BLaER1 (cell line): ENCODE measurements at regions not wholly inside any gene's neighbourhood (a gene's known extent, or its start where the extent isn't known, plus 50 kb on each side); places are given as distances from the start of the nearest gene placed in this dataset.
"Not testable (repeated sequence)": the region's sequence is repeated elsewhere in the genome, so short reads cannot be mapped to it uniquely, and the experiment has no call there.

Experiments
- H3K27ac ChIP-seq: shearing (Covaris generic); formaldehyde crosslinking; 2 replicates; pipeline ENCODE4 v1.8.1; 2022
- H3K27me3 ChIP-seq: shearing (Covaris generic); formaldehyde crosslinking; 2 replicates; pipeline ENCODE4 v1.8.1; 2022
- H3K36me3 ChIP-seq: shearing (Covaris generic); formaldehyde crosslinking; 2 replicates; pipeline ENCODE4 v1.8.1; 2022
- H3K4me1 ChIP-seq: shearing (Covaris generic); formaldehyde crosslinking; 2 replicates; pipeline ENCODE4 v1.8.1; 2022
- H3K4me2 ChIP-seq: shearing (Covaris generic); formaldehyde crosslinking; 2 replicates; pipeline ENCODE4 v1.8.1; 2022
- H3K4me3 ChIP-seq: shearing (Covaris generic); formaldehyde crosslinking; 2 replicates; pipeline ENCODE4 v1.8.1; 2022
- H3K9ac ChIP-seq: shearing (Covaris generic); formaldehyde crosslinking; 2 replicates; pipeline ENCODE4 v1.8.1; 2022
- H3K9me3 ChIP-seq: shearing (Covaris generic); formaldehyde crosslinking; 2 replicates; pipeline ENCODE4 v1.8.1; 2022
- H4K20me1 ChIP-seq: shearing (Covaris generic); formaldehyde crosslinking; 2 replicates; pipeline ENCODE4 v1.8.1; 2022
- Cebpa-rat ChIP-seq: shearing (Covaris generic); IDR thresholded peaks from 2 replicates; pipeline ENCODE4 v1.8.1; 2022

DNA sequence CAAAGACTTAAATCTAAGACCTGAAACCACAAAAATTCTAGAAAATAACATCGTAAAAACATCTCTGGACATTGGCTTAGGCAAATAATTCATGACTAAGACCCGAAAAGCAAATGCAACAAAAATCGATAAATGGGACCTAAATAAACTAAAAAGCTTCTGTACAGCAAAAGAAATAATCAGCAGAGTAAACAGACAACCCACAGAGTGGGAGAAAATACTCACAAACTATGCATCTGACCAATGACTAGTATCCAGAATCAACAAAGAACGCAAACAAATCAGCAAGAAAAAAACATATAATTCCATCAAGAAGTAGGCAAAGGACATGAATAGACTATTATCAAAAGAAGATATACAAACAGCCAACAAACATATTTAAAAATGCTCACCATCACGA is 749.4 kb downstream of the PLOD2 start:
- Histone ChIP-seq H4K20me1 (no peaks in the 10 kb centered on the region), H3K27me3 (no peaks in the 10 kb centered on the region), H3K4me1 (0 out of 2 replicates have a peak, but pooled peaks cover 2% of the 10 kb centered on the region), H3K4me2 (no peak overlapping the region), H3K9ac (no peak overlapping the region), H3K9me3 (no peaks in the 10 kb centered on the region), H3K36me3 (no peaks in the 10 kb centered on the region), H3K4me3 (no peak overlapping the region), H3K27ac (no peak overlapping the region)
- no peak for TF ChIP-seq Cebpa-rat

DNA sequence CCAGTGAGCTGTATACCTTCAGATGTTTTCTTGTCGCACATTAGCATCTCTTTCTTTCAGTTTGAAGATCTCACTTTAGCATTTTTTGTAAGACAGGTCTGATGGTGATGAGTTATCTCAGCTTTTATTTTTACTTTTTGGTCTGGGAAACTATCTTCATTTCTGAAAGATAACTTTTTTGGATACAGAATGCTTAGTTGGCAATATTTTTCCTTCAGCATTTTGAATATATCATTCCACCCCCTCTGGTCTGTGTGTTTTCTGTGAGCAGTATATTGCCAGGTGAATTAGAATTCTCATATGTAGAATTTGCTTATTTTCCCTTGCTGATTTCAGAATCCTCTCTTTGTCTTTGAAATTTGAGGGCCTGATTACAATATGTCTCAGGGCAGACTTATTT is 743.3 kb downstream of the PLOD2 start:
- Histone ChIP-seq H4K20me1 (no peaks in the 10 kb centered on the region), H3K27me3 (no peaks in the 10 kb centered on the region), H3K4me3 (no peak overlapping the region), H3K36me3 (no peaks in the 10 kb centered on the region), H3K27ac (no peak overlapping the region), H3K9me3 (no peaks in the 10 kb centered on the region), H3K4me1 (peaks cover 9% of the 10 kb centered on the region; the same call in 1 of the 2 replicates), H3K4me2 (no peak overlapping the region), H3K9ac (no peak overlapping the region)
- no peak for TF ChIP-seq Cebpa-rat

DNA sequence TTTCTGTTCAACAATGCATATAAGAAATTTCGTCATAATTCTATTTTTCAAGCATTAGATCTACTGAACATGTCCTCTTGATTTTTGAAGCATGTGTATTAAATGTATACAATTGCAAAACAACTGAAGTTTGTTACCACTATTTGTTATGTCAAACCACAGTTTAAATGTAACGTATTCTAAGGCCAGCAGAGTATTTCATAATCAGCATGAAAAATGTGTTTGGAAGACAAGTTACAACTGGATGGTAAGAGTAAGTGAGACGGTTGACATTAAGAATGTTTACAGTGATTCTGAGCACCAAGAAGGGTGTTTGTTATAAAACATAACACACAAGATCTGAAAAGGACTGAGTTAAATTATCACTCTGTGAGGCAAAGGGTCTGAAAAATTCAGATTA is 738.4 kb downstream of the PLOD2 start:
- Histone ChIP-seq H3K9me3 (no peaks in the 10 kb centered on the region), H3K9ac (no peak overlapping the region), H3K4me1 (no peaks in the 10 kb centered on the region), H3K4me2 (no peak overlapping the region), H3K27ac (no peak overlapping the region), H4K20me1 (no peaks in the 10 kb centered on the region), H3K36me3 (no peaks in the 10 kb centered on the region), H3K4me3 (no peak overlapping the region), H3K27me3 (no peaks in the 10 kb centered on the region)
- no peak for TF ChIP-seq Cebpa-rat

DNA sequence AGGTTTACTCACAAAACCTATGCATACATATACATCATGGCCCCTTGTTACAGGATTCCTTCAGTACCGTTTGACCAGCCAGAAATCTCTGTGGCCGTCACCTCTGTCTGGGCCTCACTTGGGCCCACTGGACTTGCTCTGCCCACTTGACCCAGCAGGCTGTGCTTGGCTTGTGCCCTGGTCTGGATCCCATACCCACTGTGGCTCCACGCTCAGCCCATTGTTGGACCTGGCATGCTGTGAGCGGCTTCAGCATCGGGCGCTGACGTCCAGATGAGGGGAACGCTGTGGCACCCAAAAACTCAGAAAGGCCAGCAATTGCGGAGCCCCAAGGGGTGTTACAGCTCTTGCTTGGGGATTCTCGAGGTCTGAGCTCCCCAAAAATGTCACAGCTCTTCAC is 733.6 kb downstream of the PLOD2 start:
- Histone ChIP-seq H3K36me3 (no peaks in the 10 kb centered on the region), H3K9me3 (no peaks in the 10 kb centered on the region), H3K9ac (no peak overlapping the region), H3K4me1 (no peaks in the 10 kb centered on the region), H4K20me1 (no peaks in the 10 kb centered on the region), H3K27me3 (no peaks in the 10 kb centered on the region), H3K4me2 (no peak overlapping the region), H3K27ac (no peak overlapping the region), H3K4me3 (no peak overlapping the region)
- no peak for TF ChIP-seq Cebpa-rat

DNA sequence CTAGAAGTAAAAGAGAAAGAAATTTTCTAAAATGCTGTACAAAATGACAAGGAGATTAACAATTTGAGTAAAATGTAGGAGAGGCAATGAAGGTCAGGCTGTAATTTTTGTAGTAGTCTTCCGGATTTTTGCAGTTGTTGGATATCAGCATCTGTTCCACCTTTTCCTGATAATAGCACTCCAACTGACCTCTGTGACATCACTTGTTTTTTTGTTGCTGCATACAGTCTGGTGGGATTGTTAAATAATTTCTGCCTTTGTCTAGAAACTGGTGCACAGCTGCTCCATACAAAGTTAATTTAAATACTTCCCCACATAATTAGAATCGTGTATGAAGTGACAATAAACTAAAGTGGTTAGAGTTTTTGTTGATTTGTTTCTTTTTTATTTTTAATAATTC is 731.4 kb downstream of the PLOD2 start:
- Histone ChIP-seq H3K9ac (no peak overlapping the region), H3K27ac (no peak overlapping the region), H3K27me3 (no peaks in the 10 kb centered on the region), H3K36me3 (no peaks in the 10 kb centered on the region), H4K20me1 (no peaks in the 10 kb centered on the region), H3K4me2 (no peak overlapping the region), H3K4me1 (no peaks in the 10 kb centered on the region), H3K9me3 (no peaks in the 10 kb centered on the region), H3K4me3 (no peak overlapping the region)
- TF ChIP-seq Cebpa-rat, result no peak

- no peak for TF ChIP-seq Cebpa-rat
- H3K36me3 ChIP-seq, result no peaks in the 10 kb centered on the region
- no peak overlapping the region for H3K27ac ChIP-seq
- H3K4me1 ChIP-seq, result no peaks in the 10 kb centered on the region
- no peaks in the 10 kb centered on the region for H4K20me1 ChIP-seq
- no peak overlapping the region for H3K4me3 ChIP-seq
- H3K4me2 ChIP-seq, result no peak overlapping the region
- H3K9me3 ChIP-seq, result no peaks in the 10 kb centered on the region
- no peak overlapping the region for H3K9ac ChIP-seq
- H3K27me3 ChIP-seq, result no peaks in the 10 kb centered on the region
Measured at GRCh38 chr3:145448436-145448835, 712.5 kb downstream of the PLOD2 start.

DNA sequence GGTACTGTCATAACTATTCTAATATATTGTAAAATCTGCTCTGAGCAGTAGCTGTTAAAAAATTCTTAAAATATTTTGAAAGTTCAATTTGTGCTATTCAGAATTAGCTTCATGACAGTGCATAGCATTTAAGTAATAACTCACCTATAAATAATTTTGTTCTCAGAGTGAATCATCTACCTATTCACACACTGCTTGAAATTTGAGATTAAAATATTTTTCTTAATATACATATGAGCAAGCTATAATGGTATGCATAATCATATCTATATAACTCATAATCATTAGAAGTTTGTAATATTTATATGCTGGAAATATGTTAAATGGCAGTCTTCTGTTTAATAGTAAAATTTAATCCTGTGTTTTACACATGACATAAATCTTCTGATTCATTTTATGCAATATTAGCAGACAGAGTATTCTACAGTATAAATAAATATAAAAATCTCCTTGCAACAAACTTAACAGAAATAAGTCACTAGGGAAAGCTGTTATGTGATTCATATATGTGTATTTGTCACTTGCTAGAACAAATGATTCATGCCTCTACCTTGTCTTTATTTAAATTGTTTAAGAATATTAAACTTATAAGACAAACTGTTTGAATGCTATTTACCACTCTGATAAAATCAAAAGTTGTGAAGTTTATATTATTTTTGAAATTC is 710.8 kb downstream of the PLOD2 start:
- no peak overlapping the region for H3K9ac ChIP-seq
- H3K4me2 ChIP-seq, result no peak overlapping the region
- no peaks in the 10 kb centered on the region for H3K4me1 ChIP-seq
- no peaks in the 10 kb centered on the region for H3K36me3 ChIP-seq
- no peak for TF ChIP-seq Cebpa-rat
- H3K4me3 ChIP-seq, result no peak overlapping the region
- H3K27me3 ChIP-seq, result no peaks in the 10 kb centered on the region
- no peaks in the 10 kb centered on the region for H4K20me1 ChIP-seq
- no peaks in the 10 kb centered on the region for H3K9me3 ChIP-seq
- H3K27ac ChIP-seq, result no peak overlapping the region

- Histone ChIP-seq H3K4me2 (peak overlapping the region; percentile 56), H3K4me3 (no peak overlapping the region), H3K4me1 (peaks cover 10% of the 10 kb centered on the region), H3K9ac (no peak overlapping the region), H3K27me3 (no peaks in the 10 kb centered on the region), H4K20me1 (no peaks in the 10 kb centered on the region), H3K36me3 (no peaks in the 10 kb centered on the region), H3K9me3 (no peaks in the 10 kb centered on the region), H3K27ac (no peak overlapping the region)
- TF ChIP-seq Cebpa-rat, result no peak
Measured at GRCh38 chr3:145457825-145458552, 703.0 kb downstream of the PLOD2 start.

DNA sequence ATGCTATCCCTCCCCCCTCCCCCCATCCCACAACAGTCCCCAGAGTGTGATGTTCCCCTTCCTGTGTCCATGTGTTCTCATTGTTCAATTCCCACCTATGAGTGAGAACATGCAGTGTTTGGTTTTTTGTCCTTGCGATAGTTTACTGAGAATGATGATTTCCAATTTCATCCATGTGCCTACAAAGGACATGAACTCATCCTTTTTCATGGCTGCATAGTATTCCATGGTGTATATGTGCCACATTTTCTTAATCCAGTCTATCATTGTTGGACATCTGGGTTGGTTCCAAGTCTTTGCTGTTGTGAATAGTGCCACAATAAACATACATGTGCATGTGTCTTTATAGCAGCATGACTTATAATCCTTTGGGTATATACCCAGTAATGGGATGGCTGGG is 701.3 kb downstream of the PLOD2 start:
- H3K4me2 ChIP-seq, H3K36me3 ChIP-seq, H3K27ac ChIP-seq, H4K20me1 ChIP-seq, H3K9ac ChIP-seq, H3K27me3 ChIP-seq, H3K9me3 ChIP-seq, H3K4me3 ChIP-seq: not testable (repeated sequence)
- H3K4me1 ChIP-seq, result peaks cover 10% of the 10 kb centered on the region

GRCh38 chr3:145471976-145472375 is 689.0 kb downstream of the PLOD2 start:
- Histone ChIP-seq H3K4me1 (no peaks in the 10 kb centered on the region), H3K27me3 (no peaks in the 10 kb centered on the region), H3K9me3 (no peaks in the 10 kb centered on the region), H3K9ac (no peak overlapping the region), H3K36me3 (no peaks in the 10 kb centered on the region), H3K4me3 (no peak overlapping the region), H4K20me1 (no peaks in the 10 kb centered on the region), H3K27ac (no peak overlapping the region), H3K4me2 (no peak overlapping the region)
- no peak for TF ChIP-seq Cebpa-rat

- H3K4me2 ChIP-seq, H3K9ac ChIP-seq, H3K4me3 ChIP-seq: not testable (repeated sequence)
Measured at GRCh38 chr3:145482735-145483134, 678.2 kb downstream of the PLOD2 start.

More at GRCh38 chr3:145482735-145483134, 678.2 kb downstream of the PLOD2 start:
- H4K20me1 ChIP-seq, H3K9me3 ChIP-seq, H3K36me3 ChIP-seq, H3K27ac ChIP-seq, H3K27me3 ChIP-seq, H3K4me1 ChIP-seq: not testable (repeated sequence)
